OCI-LY3 (cell line): ENCODE measurements at regions not wholly inside any gene's neighbourhood (a gene's known extent, or its start where the extent isn't known, plus 50 kb on each side); places are given as distances from the start of the nearest gene placed in this dataset.
A peak's percentile ranks its signal among the peaks of the same experiment; 100 is the strongest.

Experiments
- H2AFZ ChIP-seq: fragments of 200-600, 300-600 bp; shearing (Covaris generic); 2 replicates; pipeline ENCODE4 v1.6.0; 2014; ENCODE audit warnings: antibody characterized with exemption, low read depth, low read length
- H3K27ac ChIP-seq: fragments of 200-600, 300-600 bp; sonication (generic); 2 replicates; pipeline ENCODE4 v1.5.1; 2014; ENCODE audit warnings: mild to moderate bottlenecking, low read length, moderate library complexity, mixed read lengths
- H3K27me3 ChIP-seq: fragments of 200-600, 300-600 bp; sonication (generic); 2 replicates; pipeline ENCODE4 v1.6.1; 2014; ENCODE audit warnings: low read depth, low read length, mixed read lengths
- H3K36me3 ChIP-seq: fragments of 200-600, 300-600 bp; sonication (generic); replicated peaks from 2 replicates; pipeline ENCODE3; 2014; ENCODE audit warnings: low read depth, low read length, mixed read lengths
- H3K4me1 ChIP-seq: fragments of 300-600, 200-600 bp; sonication (generic); 2 replicates; pipeline ENCODE4 v1.6.1; 2014; ENCODE audit warnings: low read length, mixed read lengths
- H3K4me2 ChIP-seq: fragments of 200-600, 300-600 bp; sonication (generic); 2 replicates; pipeline ENCODE4 v1.6.1; 2014; ENCODE audit warnings: low read length, mixed read lengths
- H3K4me3 ChIP-seq: fragments of 300-600, 200-600 bp; sonication (generic); 2 replicates; pipeline ENCODE4 v1.5.1; 2014; ENCODE audit warnings: antibody characterized with exemption, mild to moderate bottlenecking, low read length, moderate library complexity
- H3K79me2 ChIP-seq: fragments of 300-600, 200-600 bp; shearing (Covaris generic); 2 replicates; pipeline ENCODE4 v1.6.1; 2014; ENCODE audit warnings: mild to moderate bottlenecking, low read length, mixed read lengths
- H3K9ac ChIP-seq: fragments of 300-600, 200-600 bp; shearing (Covaris generic); 2 replicates; pipeline ENCODE4 v1.6.0; 2014; ENCODE audit warnings: mild to moderate bottlenecking, low read length, moderate library complexity
- H3K9me3 ChIP-seq: fragments of 200-600, 300-600 bp; shearing (Covaris generic); 2 replicates; pipeline ENCODE4 v1.6.1; 2014; ENCODE audit warnings: low read length, mixed read lengths; ENCODE audit not compliant: insufficient read depth
- H4K20me1 ChIP-seq: fragments of 200-600, 300-600 bp; sonication (generic); 2 replicates; pipeline ENCODE4 v1.6.1; 2016; ENCODE audit warnings: low read length, mixed read lengths; ENCODE audit not compliant: insufficient read depth
- CTCF ChIP-seq: fragments of 200-600, 300-600 bp; sonication (generic); IDR thresholded peaks from 2 replicates; pipeline ENCODE4 v1.5.1; 2014; ENCODE audit warnings: antibody characterized with exemption, low read length, low read depth
- EZH2phosphoT487 ChIP-seq: fragments of 200-600 bp; shearing (Covaris generic); IDR thresholded peaks from 2 replicates; pipeline ENCODE4 v1.6.1; 2018; ENCODE audit warnings: antibody characterized with exemption, mixed run types, low read depth

GRCh38 chr9:85108229-85108628, 438.7 kb downstream of the NTRK2 start:
- H3K4me1 ChIP-seq = 0 out of 2 replicates have a peak, but pooled peaks cover 3% of the 10 kb centered on the region
- H3K4me3 ChIP-seq = no peak overlapping the region
- peak overlapping the region; percentile 5; the same call in 1 of the 2 replicates for H2AFZ ChIP-seq
- no peak overlapping the region for H3K9ac ChIP-seq
- no peaks in the 10 kb centered on the region for H3K9me3 ChIP-seq
- no peaks in the 10 kb centered on the region for H3K79me2 ChIP-seq
- no peaks in the 10 kb centered on the region for H3K27me3 ChIP-seq
- H3K27ac ChIP-seq = no peak overlapping the region
- H3K36me3 ChIP-seq = no peaks in the 10 kb centered on the region
- H3K4me2 ChIP-seq = no peak overlapping the region
- H4K20me1 ChIP-seq = no peaks in the 10 kb centered on the region
- TF ChIP-seq EZH2phosphoT487 = no peak
- TF ChIP-seq CTCF = peak; percentile 26

- TF ChIP-seq EZH2phosphoT487 (no peak), CTCF (no peak)
- Histone ChIP-seq H2AFZ (no peak overlapping the region), H3K4me2 (no peak overlapping the region), H3K9ac (no peak overlapping the region), H3K9me3 (no peaks in the 10 kb centered on the region), H3K27me3 (no peaks in the 10 kb centered on the region), H3K4me1 (peaks cover 8% of the 10 kb centered on the region; the same call in 1 of the 2 replicates), H3K27ac (no peak overlapping the region), H3K36me3 (no peaks in the 10 kb centered on the region), H3K4me3 (no peak overlapping the region), H4K20me1 (no peaks in the 10 kb centered on the region), H3K79me2 (no peaks in the 10 kb centered on the region)
Measured at GRCh38 chr9:85089188-85089969, 419.9 kb downstream of the NTRK2 start.

GRCh38 chr9:85081963-85082362, 412.4 kb downstream of the NTRK2 start:
- Histone ChIP-seq H3K36me3 (peaks cover 10% of the 10 kb centered on the region), H3K27ac (no peak overlapping the region), H3K27me3 (no peaks in the 10 kb centered on the region), H3K9ac (no peak overlapping the region), H3K4me1 (peaks cover 16% of the 10 kb centered on the region), H3K9me3 (peaks cover 15% of the 10 kb centered on the region), H3K4me3 (no peak overlapping the region), H2AFZ (no peak overlapping the region), H3K79me2 (no peaks in the 10 kb centered on the region), H4K20me1 (no peaks in the 10 kb centered on the region), H3K4me2 (no peak overlapping the region)
- no peak for TF ChIP-seq EZH2phosphoT487
- no peak for TF ChIP-seq CTCF

GRCh38 chr9:85079349-85079748, 409.8 kb downstream of the NTRK2 start:
- TF ChIP-seq EZH2phosphoT487 (no peak), CTCF (no peak)
- Histone ChIP-seq H3K9me3 (peaks cover 15% of the 10 kb centered on the region), H3K79me2 (no peaks in the 10 kb centered on the region), H3K27ac (no peak overlapping the region), H3K4me3 (no peak overlapping the region), H2AFZ (no peak overlapping the region), H3K9ac (no peak overlapping the region), H3K4me2 (no peak overlapping the region), H4K20me1 (no peaks in the 10 kb centered on the region), H3K36me3 (peaks cover 10% of the 10 kb centered on the region), H3K4me1 (peaks cover 12% of the 10 kb centered on the region), H3K27me3 (no peaks in the 10 kb centered on the region)
